ENCODE measurements at regions not wholly inside any gene's neighbourhood (a gene's known extent, or its start where the extent isn't known, plus 50 kb on each side); places are given as distances from the start of the nearest gene placed in this dataset.
"Not testable (repeated sequence)": the region's sequence is repeated elsewhere in the genome, so short reads cannot be mapped to it uniquely, and the experiment has no call there.

GRCh38 chr14:106419376-106419965 lies 893.1 kb downstream of the TMEM121 start:
- no CpG with 5 or more reads among the region's 5 CpGs for WGBS (ENCODE audit: extremely low coverage, insufficient coverage, insufficient read length)
- Histone ChIP-seq H3K79me2 (ENCODE audit: control insufficient read depth, insufficient read depth, low read length, poor library complexity) (no peaks in the 10 kb centered on the region), H3K23ac (ENCODE audit: low read length) (no peak overlapping the region), H3K4me2 (ENCODE audit: low read length) (no peak overlapping the region), H3K4ac (ENCODE audit: low read depth, low read length) (no peak overlapping the region), H2BK120ac (ENCODE audit: insufficient read depth, low read length, poor library complexity) (no peak overlapping the region), H3K9ac (ENCODE audit: low read length) (no peak overlapping the region), H2BK12ac (ENCODE audit: low read length) (no peak overlapping the region), H3K4me1 (ENCODE audit: control insufficient read depth in 1 of 2, insufficient read depth in 2 of 2, low read length in 2 of 2) (no peaks in the 10 kb centered on the region), H3K9me3 (ENCODE audit: insufficient read depth, low read depth, low read length) (peaks cover 12% of the 10 kb centered on the region), H4K12ac (ENCODE audit: low read depth, low read length) (no peak overlapping the region), H3K4me3 (ENCODE audit: low read depth, low read length) (no peak overlapping the region), H2BK5ac (ENCODE audit: low read depth, low read length, poor library complexity) (no peak overlapping the region), H2AK5ac (ENCODE audit: low read length) (no peak overlapping the region), H3K14ac (ENCODE audit: low read length) (no peak overlapping the region), H3K18ac (ENCODE audit: low read length) (no peak overlapping the region), H4K8ac (ENCODE audit: low read depth, low read length) (no peak overlapping the region), H3K79me1 (ENCODE audit: low read length) (no peaks in the 10 kb centered on the region), H3K27ac (ENCODE audit: low read depth, low read length) (no peak overlapping the region), H2AFZ (ENCODE audit: insufficient read depth, low read length, poor library complexity) (no peak overlapping the region), H3K27me3 (ENCODE audit: insufficient read depth, low read length) (no peaks in the 10 kb centered on the region), H3K36me3 (ENCODE audit: control insufficient read depth in 1 of 2, insufficient read depth in 2 of 2, low read length in 2 of 2) (no peaks in the 10 kb centered on the region), H4K91ac (ENCODE audit: low read depth, low read length) (no peak overlapping the region)
- DNase-seq = no peak

- not testable (repeated sequence) for H3K36me3 ChIP-seq (ENCODE audit: control insufficient read depth in 1 of 2, insufficient read depth in 2 of 2, low read length in 2 of 2); H4K8ac ChIP-seq (ENCODE audit: low read depth, low read length); H3K9ac ChIP-seq (ENCODE audit: low read length); H3K23ac ChIP-seq (ENCODE audit: low read length); H3K79me1 ChIP-seq (ENCODE audit: low read length); H3K4me1 ChIP-seq (ENCODE audit: control insufficient read depth in 1 of 2, insufficient read depth in 2 of 2, low read length in 2 of 2); H3K4me3 ChIP-seq (ENCODE audit: low read depth, low read length); H3K4ac ChIP-seq (ENCODE audit: low read depth, low read length); H3K14ac ChIP-seq (ENCODE audit: low read length); H2BK120ac ChIP-seq (ENCODE audit: insufficient read depth, low read length, poor library complexity); H2AK5ac ChIP-seq (ENCODE audit: low read length); H3K27me3 ChIP-seq (ENCODE audit: insufficient read depth, low read length); H2BK12ac ChIP-seq (ENCODE audit: low read length); H3K4me2 ChIP-seq (ENCODE audit: low read length); H4K91ac ChIP-seq (ENCODE audit: low read depth, low read length); H2BK5ac ChIP-seq (ENCODE audit: low read depth, low read length, poor library complexity); H3K18ac ChIP-seq (ENCODE audit: low read length); H3K79me2 ChIP-seq (ENCODE audit: control insufficient read depth, insufficient read depth, low read length, poor library complexity); H2AFZ ChIP-seq (ENCODE audit: insufficient read depth, low read length, poor library complexity); H3K27ac ChIP-seq (ENCODE audit: low read depth, low read length); H4K12ac ChIP-seq (ENCODE audit: low read depth, low read length)
- H3K9me3 ChIP-seq (ENCODE audit: insufficient read depth, low read depth, low read length) = peaks cover 12% of the 10 kb centered on the region
- WGBS (ENCODE audit: extremely low coverage, insufficient coverage, insufficient read length) = no CpG with 5 or more reads among the region's 20 CpGs
- peak; percentile 11 to 42 for DNase-seq
Measured at GRCh38 chr14:106421431-106422033, 895.1 kb downstream of the TMEM121 start.

GRCh38 chr14:106422066-106422465 lies 895.7 kb downstream of the TMEM121 start:
- H3K4me1 ChIP-seq (ENCODE audit: control insufficient read depth in 1 of 2, insufficient read depth in 2 of 2, low read length in 2 of 2) = no peaks in the 10 kb centered on the region
- no peak overlapping the region for H2BK12ac ChIP-seq (ENCODE audit: low read length)
- WGBS (ENCODE audit: extremely low coverage, insufficient coverage, insufficient read length) = no CpG with 5 or more reads among the region's 5 CpGs
- no peak overlapping the region for H2AK5ac ChIP-seq (ENCODE audit: low read length)
- no peak overlapping the region for H2BK5ac ChIP-seq (ENCODE audit: low read depth, low read length, poor library complexity)
- no peaks in the 10 kb centered on the region for H3K79me2 ChIP-seq (ENCODE audit: control insufficient read depth, insufficient read depth, low read length, poor library complexity)
- H3K4ac ChIP-seq (ENCODE audit: low read depth, low read length) = no peak overlapping the region
- H3K9ac ChIP-seq (ENCODE audit: low read length) = no peak overlapping the region
- no peak overlapping the region for H3K4me2 ChIP-seq (ENCODE audit: low read length)
- H2AFZ ChIP-seq (ENCODE audit: insufficient read depth, low read length, poor library complexity) = no peak overlapping the region
- H3K23ac ChIP-seq (ENCODE audit: low read length) = no peak overlapping the region
- H3K27ac ChIP-seq (ENCODE audit: low read depth, low read length) = no peak overlapping the region
- H4K12ac ChIP-seq (ENCODE audit: low read depth, low read length) = no peak overlapping the region
- peaks cover 12% of the 10 kb centered on the region for H3K9me3 ChIP-seq (ENCODE audit: insufficient read depth, low read depth, low read length)
- H3K18ac ChIP-seq (ENCODE audit: low read length) = no peak overlapping the region
- no peak for DNase-seq
- H3K36me3 ChIP-seq (ENCODE audit: control insufficient read depth in 1 of 2, insufficient read depth in 2 of 2, low read length in 2 of 2) = no peaks in the 10 kb centered on the region
- H4K91ac ChIP-seq (ENCODE audit: low read depth, low read length) = no peak overlapping the region
- H3K27me3 ChIP-seq (ENCODE audit: insufficient read depth, low read length) = no peaks in the 10 kb centered on the region
- no peak overlapping the region for H4K8ac ChIP-seq (ENCODE audit: low read depth, low read length)
- H3K4me3 ChIP-seq (ENCODE audit: low read depth, low read length) = no peak overlapping the region
- no peak overlapping the region for H3K14ac ChIP-seq (ENCODE audit: low read length)
- no peak overlapping the region for H2BK120ac ChIP-seq (ENCODE audit: insufficient read depth, low read length, poor library complexity)
- H3K79me1 ChIP-seq (ENCODE audit: low read length) = no peaks in the 10 kb centered on the region

- no CpG with 5 or more reads among the region's 7 CpGs for WGBS (ENCODE audit: extremely low coverage, insufficient coverage, insufficient read length)
- H3K27me3 ChIP-seq (ENCODE audit: insufficient read depth, low read length); H3K18ac ChIP-seq (ENCODE audit: low read length); H2AK5ac ChIP-seq (ENCODE audit: low read length); H2BK120ac ChIP-seq (ENCODE audit: insufficient read depth, low read length, poor library complexity); H4K8ac ChIP-seq (ENCODE audit: low read depth, low read length); H3K9me3 ChIP-seq (ENCODE audit: insufficient read depth, low read depth, low read length); H3K36me3 ChIP-seq (ENCODE audit: control insufficient read depth in 1 of 2, insufficient read depth in 2 of 2, low read length in 2 of 2); H4K12ac ChIP-seq (ENCODE audit: low read depth, low read length); H3K79me1 ChIP-seq (ENCODE audit: low read length); H3K9ac ChIP-seq (ENCODE audit: low read length); DNase-seq; H2BK5ac ChIP-seq (ENCODE audit: low read depth, low read length, poor library complexity); H3K4ac ChIP-seq (ENCODE audit: low read depth, low read length); H3K14ac ChIP-seq (ENCODE audit: low read length); H3K23ac ChIP-seq (ENCODE audit: low read length); H3K4me2 ChIP-seq (ENCODE audit: low read length); H4K91ac ChIP-seq (ENCODE audit: low read depth, low read length); H3K79me2 ChIP-seq (ENCODE audit: control insufficient read depth, insufficient read depth, low read length, poor library complexity); H3K4me3 ChIP-seq (ENCODE audit: low read depth, low read length); H3K4me1 ChIP-seq (ENCODE audit: control insufficient read depth in 1 of 2, insufficient read depth in 2 of 2, low read length in 2 of 2); H2BK12ac ChIP-seq (ENCODE audit: low read length); H2AFZ ChIP-seq (ENCODE audit: insufficient read depth, low read length, poor library complexity); H3K27ac ChIP-seq (ENCODE audit: low read depth, low read length): not testable (repeated sequence)
Measured at GRCh38 chr14:106425150-106425549, 898.8 kb downstream of the TMEM121 start.
